H1 (cell line): ENCODE measurements at regions not wholly inside any gene's neighbourhood (a gene's known extent, or its start where the extent isn't known, plus 50 kb on each side); places are given as distances from the start of the nearest gene placed in this dataset.

Experiments used
- CHD1 ChIP-seq: IDR thresholded peaks from 2 replicates; pipeline ENCODE4 v1.6.1; 2012; ENCODE audit warnings: low read depth, low read length, improper control_type of control experiment
- RBBP5 ChIP-seq: IDR thresholded peaks from 2 replicates; pipeline ENCODE4 v1.7.1; 2012; ENCODE audit warnings: low read depth, mild to moderate bottlenecking, inconsistent platforms, low read length, moderate library complexity, borderline replicate concordance
- TF ChIP-seq, protein P1 (sequence below): IDR thresholded peaks from 2 replicates; pipeline ENCODE4 v1.6.1; 2012; ENCODE audit warnings: inconsistent platforms

DNA sequence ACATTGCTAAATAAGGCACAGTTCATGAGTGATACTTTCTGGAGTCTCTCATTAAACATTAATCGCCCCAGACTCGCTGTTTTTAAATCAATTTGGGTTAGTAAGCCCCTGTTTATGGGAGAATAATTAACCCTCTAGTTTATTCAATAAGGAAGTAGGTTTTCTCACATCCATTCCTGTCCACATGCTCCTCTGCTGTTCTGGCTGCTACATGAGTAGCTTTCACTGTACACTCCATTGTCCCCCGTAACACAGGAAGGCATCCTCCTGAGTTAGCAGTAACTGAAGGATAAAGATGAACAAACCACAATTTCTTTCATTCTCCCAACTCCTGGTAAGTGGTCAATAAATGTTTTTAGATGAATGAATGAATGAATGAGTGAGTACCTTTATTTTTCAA lies 378.5 kb downstream of the DIPK2A start (continued):
- TF ChIP-seq, protein P1, sequence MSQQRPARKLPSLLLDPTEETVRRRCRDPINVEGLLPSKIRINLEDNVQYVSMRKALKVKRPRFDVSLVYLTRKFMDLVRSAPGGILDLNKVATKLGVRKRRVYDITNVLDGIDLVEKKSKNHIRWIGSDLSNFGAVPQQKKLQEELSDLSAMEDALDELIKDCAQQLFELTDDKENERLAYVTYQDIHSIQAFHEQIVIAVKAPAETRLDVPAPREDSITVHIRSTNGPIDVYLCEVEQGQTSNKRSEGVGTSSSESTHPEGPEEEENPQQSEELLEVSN, result no peak
- TF ChIP-seq RBBP5 (no peak), CHD1 (no peak)
- TF ChIP-seq, all 59 proteins: peak for 0
